ENCODE measurements at regions not wholly inside any gene's neighbourhood (a gene's known extent, or its start where the extent isn't known, plus 50 kb on each side); places are given as distances from the start of the nearest gene placed in this dataset.

DNA sequence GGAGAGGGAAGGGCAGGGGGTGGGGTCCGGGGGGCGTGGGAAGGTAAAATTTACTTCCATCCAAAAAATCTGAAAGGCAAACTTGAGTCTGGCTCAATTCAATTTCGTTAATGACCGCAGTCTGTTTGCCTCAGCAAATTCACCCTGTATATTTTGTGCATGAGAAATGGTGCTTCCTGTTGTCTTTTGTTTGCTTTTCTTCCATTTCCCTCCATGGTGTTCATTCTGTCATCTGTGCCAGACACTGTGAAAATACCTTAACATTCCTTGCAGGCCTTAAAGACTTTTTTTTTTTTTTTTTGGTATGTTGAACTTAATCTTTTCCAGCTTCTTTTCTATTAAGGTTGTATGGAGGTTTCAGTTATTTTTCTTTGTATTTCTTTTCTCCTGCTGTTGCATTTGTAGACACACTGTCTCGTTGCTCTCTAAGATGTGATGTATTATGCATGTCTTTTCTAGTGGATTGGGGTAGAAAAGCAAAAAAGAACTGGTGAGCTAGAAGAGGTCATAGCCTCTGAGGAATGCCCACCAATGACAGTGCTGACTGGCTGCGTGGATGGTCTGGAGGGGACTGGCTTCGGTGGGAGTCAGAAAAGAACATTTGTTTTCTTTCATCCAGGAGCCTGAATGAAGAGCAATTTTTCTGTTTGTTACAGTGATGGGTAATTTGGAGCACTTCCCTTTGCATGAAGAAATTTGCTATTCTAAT lies 585.0 kb upstream of the MAP3K7 start:
- TF ChIP-seq GATA2 (IDR thresholded peaks at IDR 0.05; ENCODE audit: low read depth, low read length) (no peak), GATA3 (IDR thresholded peaks at IDR 0.05; ENCODE audit: low read depth, low read length) (no peak)
